Prostate gland (tissue), 2 donors: ENCODE measurements at regions not wholly inside any gene's neighbourhood (a gene's known extent, or its start where the extent isn't known, plus 50 kb on each side); places are given as distances from the start of the nearest gene placed in this dataset.

Experiments
- DNase-seq: peaks from one replicate; pipeline ENCODE4 v3.0.0-alpha.2; 2019; ENCODE audit warnings: low spot score
- H3K27ac ChIP-seq, 2 donors: fragments of 200-600 bp; sonication (generic); 2 replicates each; pipeline ENCODE4 v1.5.1; 2017 to 2019
- H3K27me3 ChIP-seq: fragments of 200-600 bp; sonication (generic); replicated peaks from 2 replicates; pipeline ENCODE4 v1.5.1; 2019; ENCODE audit not compliant: insufficient read depth
- H3K36me3 ChIP-seq, 2 donors: fragments of 200-600 bp; sonication (generic); 1 replicate in 1 of 2; 2 replicates in 1 of 2; pipeline versions ENCODE4 v1.5.1 to v1.8.1; 2017 to 2019
- H3K4me1 ChIP-seq: fragments of 200-600 bp; sonication (generic); replicated peaks from 2 replicates; pipeline ENCODE4 v1.5.1; 2019
- H3K4me3 ChIP-seq, 2 donors: fragments of 200-600 bp; sonication (generic); 2 replicates each; pipeline ENCODE4 v1.5.1; 2017 to 2019
- H3K9me3 ChIP-seq: fragments of 200-600 bp; sonication (generic); 2 replicates; pipeline ENCODE4 v1.5.1; 2017
- CTCF ChIP-seq, 4 experiments: fragments of 200-600 bp in 2 of 4; fragments of 450-650 bp in 2 of 4; sonication (generic) in 2 of 4; IDR thresholded peaks; 1 replicate in 3 of 4; 2 replicates in 1 of 4; pipeline ENCODE4 v1.5.1; 2016 to 2019; ENCODE audit warnings: antibody characterized with exemption in 4 of 4, mild to moderate bottlenecking in 2 of 4, moderate library complexity in 2 of 4
- POLR2A ChIP-seq: fragments of 450-650 bp; IDR thresholded peaks from one replicate; pipeline ENCODE4 v1.6.1; 2016; ENCODE audit warnings: antibody characterized with exemption, mild to moderate bottlenecking
- POLR2AphosphoS5 ChIP-seq: sonication (generic); formaldehyde crosslinking; IDR thresholded peaks from one replicate; pipeline ENCODE4 v1.6.1; 2017; ENCODE audit warnings: antibody characterized with exemption
- WGBS: methylation state at CpG from one replicate; pipeline ENCODE4 v1.1.5; 2018; 5-methylcytosine and 5-hydroxymethylcytosine counted together
- intact Hi-C: fragments of 100-400 bp; cut with DNase I; formaldehyde crosslinking; loops from one replicate; pipeline ENCODE4 v1.14.2; 2022

- Histone ChIP-seq H3K9me3 (no peaks in the 10 kb centered on the region), H3K4me3 (no peak overlapping the region), H3K4me1 (no peaks in the 10 kb centered on the region), H3K27me3 (no peaks in the 10 kb centered on the region), H3K36me3 (no peaks in the 10 kb centered on the region), H3K27ac (no peak overlapping the region)
- 66% methylated on average over 3 of the region's 3 CpGs for WGBS
- no peak for DNase-seq
- no peak for TF ChIP-seq CTCF (IDR thresholded peaks at IDR 0.05)
- no peak for TF ChIP-seq POLR2A
- no peak for TF ChIP-seq POLR2AphosphoS5
- intact Hi-C loops: no loop called here
Measured at GRCh38 chr2:48851161-48851560, 95.6 kb upstream of the LHCGR start.

GRCh38 chr2:48849770-48850169 is 94.2 kb upstream of the LHCGR start:
- no peaks in the 10 kb centered on the region for H3K4me1 ChIP-seq
- H3K27me3 ChIP-seq: no peaks in the 10 kb centered on the region
- no peak for TF ChIP-seq POLR2A
- no peak for TF ChIP-seq POLR2AphosphoS5
- TF ChIP-seq CTCF (IDR thresholded peaks at IDR 0.05): no peak
- DNase-seq: no peak
- WGBS: 77% methylated on average over 5 of the region's 5 CpGs
- no peak overlapping the region for H3K27ac ChIP-seq
- no peak overlapping the region for H3K4me3 ChIP-seq
- H3K36me3 ChIP-seq: no peaks in the 10 kb centered on the region
- intact Hi-C loops: no loop called here
- H3K9me3 ChIP-seq: no peaks in the 10 kb centered on the region

- no peak overlapping the region for H3K27ac ChIP-seq
- TF ChIP-seq POLR2A (no peak), POLR2AphosphoS5 (no peak), CTCF (IDR thresholded peaks at IDR 0.05) (no peak)
- H3K4me3 ChIP-seq: no peak overlapping the region
- H3K4me1 ChIP-seq: no peaks in the 10 kb centered on the region
- H3K9me3 ChIP-seq: no peaks in the 10 kb centered on the region
- no peak for DNase-seq
- intact Hi-C loops: no loop called here
- no peaks in the 10 kb centered on the region for H3K27me3 ChIP-seq
- 33% methylated on average over 3 of the region's 3 CpGs for WGBS
- no peaks in the 10 kb centered on the region for H3K36me3 ChIP-seq
Measured at GRCh38 chr2:48845684-48846083, 90.2 kb upstream of the LHCGR start.

- intact Hi-C loops: no loop called here
- DNase-seq: no peak
- H3K4me3 ChIP-seq: no peak overlapping the region
- no peaks in the 10 kb centered on the region for H3K27me3 ChIP-seq
- H3K27ac ChIP-seq: no peak overlapping the region
- WGBS: 71% methylated on average over 3 of the region's 3 CpGs
- no peaks in the 10 kb centered on the region for H3K9me3 ChIP-seq
- H3K4me1 ChIP-seq: no peaks in the 10 kb centered on the region
- no peaks in the 10 kb centered on the region for H3K36me3 ChIP-seq
- no peak for TF ChIP-seq POLR2AphosphoS5
- TF ChIP-seq POLR2A: no peak
Measured at GRCh38 chr2:48844417-48845155, 89.1 kb upstream of the LHCGR start.

- Histone ChIP-seq H3K4me3 (no peak overlapping the region), H3K36me3 (no peaks in the 10 kb centered on the region), H3K4me1 (no peaks in the 10 kb centered on the region), H3K27ac (no peak overlapping the region), H3K9me3 (no peaks in the 10 kb centered on the region), H3K27me3 (no peaks in the 10 kb centered on the region)
- TF ChIP-seq POLR2AphosphoS5: no peak
- TF ChIP-seq CTCF (IDR thresholded peaks at IDR 0.05): no peak
- no peak for TF ChIP-seq POLR2A
- intact Hi-C loops: no loop called here
- no peak for DNase-seq
- WGBS: 97% methylated on average over 2 of the region's 2 CpGs
Measured at GRCh38 chr2:48841126-48841525, 85.6 kb upstream of the LHCGR start.
